ENCODE measurements at regions not wholly inside any gene's neighbourhood (a gene's known extent, or its start where the extent isn't known, plus 50 kb on each side); places are given as distances from the start of the nearest gene placed in this dataset.

GRCh38 chr13:107753291-107753690 lies 462.0 kb downstream of the LIG4 start:
- intact Hi-C loops (cut with DNase I), result no loop called here
- DNase-seq (no peak), ATAC-seq (no peak)
- H3K36me3 ChIP-seq, result no peaks in the 10 kb centered on the region
- WGBS (ENCODE audit: insufficient coverage, low coverage, low lambda C conversion rate, missing lambda C conversion rate), result 45% methylated on average over 4 of the region's 4 CpGs
- no peak overlapping the region for H3K4me3 ChIP-seq
- TF ChIP-seq POLR2A (IDR thresholded peaks at IDR 0.05) (no peak), CTCF (IDR thresholded peaks at IDR 0.05) (no peak)
- no peaks in the 10 kb centered on the region for H3K27me3 ChIP-seq
- no peaks in the 10 kb centered on the region for H3K4me1 ChIP-seq
- H3K27ac ChIP-seq, result no peak overlapping the region
- H3K9me3 ChIP-seq, result no peaks in the 10 kb centered on the region

- Histone ChIP-seq H3K4me1 (no peaks in the 10 kb centered on the region), H3K27me3 (no peaks in the 10 kb centered on the region), H3K9me3 (no peaks in the 10 kb centered on the region), H3K4me3 (no peak overlapping the region), H3K27ac (no peak overlapping the region), H3K36me3 (no peaks in the 10 kb centered on the region)
- DNase-seq (no peak), ATAC-seq (no peak)
- TF ChIP-seq POLR2A (IDR thresholded peaks at IDR 0.05) (no peak), CTCF (IDR thresholded peaks at IDR 0.05) (no peak)
- WGBS (ENCODE audit: insufficient coverage, low coverage, low lambda C conversion rate, missing lambda C conversion rate), result 52% methylated on average over 3 of the region's 3 CpGs
- intact Hi-C loops (cut with DNase I), result no loop called here
Measured at GRCh38 chr13:107743983-107744382, 471.4 kb downstream of the LIG4 start.

- ATAC-seq, result no peak
- H3K4me1 ChIP-seq, result no peaks in the 10 kb centered on the region
- H3K27me3 ChIP-seq, result no peaks in the 10 kb centered on the region
- H3K9me3 ChIP-seq, result no peaks in the 10 kb centered on the region
- H3K36me3 ChIP-seq, result no peaks in the 10 kb centered on the region
- no peak for DNase-seq
- intact Hi-C loops (cut with DNase I), result no loop called here
- no peak overlapping the region for H3K27ac ChIP-seq
- TF ChIP-seq CTCF (IDR thresholded peaks at IDR 0.05) (no peak), POLR2A (IDR thresholded peaks at IDR 0.05) (no peak)
- H3K4me3 ChIP-seq, result no peak overlapping the region
- WGBS (ENCODE audit: insufficient coverage, low coverage, low lambda C conversion rate, missing lambda C conversion rate), result 11% methylated on average over 4 of the region's 4 CpGs
Measured at GRCh38 chr13:107743526-107743925, 471.8 kb downstream of the LIG4 start.

- H3K36me3 ChIP-seq, result no peaks in the 10 kb centered on the region
- WGBS (ENCODE audit: insufficient coverage, low coverage, low lambda C conversion rate, missing lambda C conversion rate), result 42% methylated on average over 3 of the region's 3 CpGs
- no peak for DNase-seq
- no peaks in the 10 kb centered on the region for H3K27me3 ChIP-seq
- no peak for ATAC-seq
- H3K9me3 ChIP-seq, result no peaks in the 10 kb centered on the region
- no peaks in the 10 kb centered on the region for H3K4me1 ChIP-seq
- intact Hi-C loops (cut with DNase I), result no loop called here
- no peak overlapping the region for H3K27ac ChIP-seq
- H3K4me3 ChIP-seq, result no peak overlapping the region
- TF ChIP-seq CTCF (IDR thresholded peaks at IDR 0.05) (no peak), POLR2A (IDR thresholded peaks at IDR 0.05) (no peak)
Measured at GRCh38 chr13:107743100-107743499, 472.2 kb downstream of the LIG4 start.

- TF ChIP-seq POLR2A (IDR thresholded peaks at IDR 0.05) (no peak), CTCF (IDR thresholded peaks at IDR 0.05) (no peak)
- no peak overlapping the region for H3K4me3 ChIP-seq
- no peaks in the 10 kb centered on the region for H3K36me3 ChIP-seq
- intact Hi-C loops (cut with DNase I), result no loop called here
- H3K4me1 ChIP-seq, result no peaks in the 10 kb centered on the region
- 29% methylated on average over 1 of the region's 1 CpG for WGBS (ENCODE audit: insufficient coverage, low coverage, low lambda C conversion rate, missing lambda C conversion rate)
- no peaks in the 10 kb centered on the region for H3K9me3 ChIP-seq
- H3K27ac ChIP-seq, result no peak overlapping the region
- no peaks in the 10 kb centered on the region for H3K27me3 ChIP-seq
- no peak for DNase-seq
- no peak for ATAC-seq
Measured at GRCh38 chr13:107742544-107742943, 472.8 kb downstream of the LIG4 start.
